ENCODE measurements at regions not wholly inside any gene's neighbourhood (a gene's known extent, or its start where the extent isn't known, plus 50 kb on each side); places are given as distances from the start of the nearest gene placed in this dataset.

- H3K27me3 ChIP-seq: no peaks in the 10 kb centered on the region
- in situ Hi-C loops (cut with MboI; ENCODE audit: low sequenced_read_pairs in 4 of 4): loop anchor here in 1 of 4 donors (25.0 kb wide), 1 partner anchor 96 kb away; no protein-coding TSS in a partner anchor
- DNase-seq: no peak
- no peaks in the 10 kb centered on the region for H3K36me3 ChIP-seq
- no peaks in the 10 kb centered on the region for H3K4me1 ChIP-seq
- no peak overlapping the region for H3K4me3 ChIP-seq
- H3K9me3 ChIP-seq: no peaks in the 10 kb centered on the region
- no peak for ATAC-seq
- no peak overlapping the region for H3K27ac ChIP-seq
- intact Hi-C loops (cut with DNase I; ENCODE audit: low total_unique reads): no loop called here
- no peak for TF ChIP-seq POLR2A (IDR thresholded peaks at IDR 0.05)
- no peak for TF ChIP-seq CTCF (IDR thresholded peaks at IDR 0.05 in 4 of 5, conservative IDR thresholded peaks at IDR 0.05 in 1 of 5)
Measured at GRCh38 chr3:166533740-166534139, 696.5 kb upstream of the BCHE start.

- DNase-seq (no peak), ATAC-seq (no peak)
- in situ Hi-C loops (cut with MboI; ENCODE audit: low sequenced_read_pairs in 4 of 4): loop anchor here in 1 of 4 donors (25.0 kb wide), 1 partner anchor 94 kb away; no protein-coding TSS in a partner anchor
- Histone ChIP-seq H3K27ac (no peak overlapping the region), H3K9me3 (no peaks in the 10 kb centered on the region), H3K36me3 (no peaks in the 10 kb centered on the region), H3K27me3 (no peaks in the 10 kb centered on the region), H3K4me3 (no peak overlapping the region), H3K4me1 (no peaks in the 10 kb centered on the region)
- intact Hi-C loops (cut with DNase I; ENCODE audit: low total_unique reads): no loop called here
- TF ChIP-seq CTCF (IDR thresholded peaks at IDR 0.05 in 4 of 5, conservative IDR thresholded peaks at IDR 0.05 in 1 of 5) (no peak), POLR2A (IDR thresholded peaks at IDR 0.05) (no peak)
Measured at GRCh38 chr3:166531730-166532129, 694.5 kb upstream of the BCHE start.

GRCh38 chr3:166527325-166527724, 690.1 kb upstream of the BCHE start:
- no peak for ATAC-seq
- in situ Hi-C loops (cut with MboI; ENCODE audit: low sequenced_read_pairs in 4 of 4): loop anchor here in 1 of 4 donors (25.0 kb wide), 1 partner anchor 90 kb away; no protein-coding TSS in a partner anchor
- H3K36me3 ChIP-seq: no peaks in the 10 kb centered on the region

GRCh38 chr3:166526881-166527280, 689.7 kb upstream of the BCHE start:
- Histone ChIP-seq H3K4me3 (no peak overlapping the region), H3K4me1 (no peaks in the 10 kb centered on the region), H3K36me3 (no peaks in the 10 kb centered on the region), H3K27ac (no peak overlapping the region), H3K27me3 (no peaks in the 10 kb centered on the region), H3K9me3 (no peaks in the 10 kb centered on the region)
- no peak for ATAC-seq
- intact Hi-C loops (cut with DNase I; ENCODE audit: low total_unique reads) (no loop called here), in situ Hi-C loops (cut with MboI; ENCODE audit: low sequenced_read_pairs in 4 of 4) (loop anchor here in 1 of 4 donors (25.0 kb wide), 1 partner anchor 90 kb away; no protein-coding TSS in a partner anchor)
- DNase-seq: no peak
- TF ChIP-seq CTCF (IDR thresholded peaks at IDR 0.05 in 4 of 5, conservative IDR thresholded peaks at IDR 0.05 in 1 of 5): no peak
- no peak for TF ChIP-seq POLR2A (IDR thresholded peaks at IDR 0.05)

More at GRCh38 chr3:166527325-166527724, 690.1 kb upstream of the BCHE start:
- H3K27ac ChIP-seq: no peak overlapping the region
- no peak for DNase-seq
- intact Hi-C loops (cut with DNase I; ENCODE audit: low total_unique reads): no loop called here
- H3K27me3 ChIP-seq: no peaks in the 10 kb centered on the region
- no peak overlapping the region for H3K4me3 ChIP-seq
- TF ChIP-seq POLR2A (IDR thresholded peaks at IDR 0.05): no peak
- no peak for TF ChIP-seq CTCF (IDR thresholded peaks at IDR 0.05 in 4 of 5, conservative IDR thresholded peaks at IDR 0.05 in 1 of 5)
- H3K4me1 ChIP-seq: no peaks in the 10 kb centered on the region
- no peaks in the 10 kb centered on the region for H3K9me3 ChIP-seq

GRCh38 chr3:166522017-166522416, 684.8 kb upstream of the BCHE start:
- intact Hi-C loops (cut with DNase I; ENCODE audit: low total_unique reads) (no loop called here), in situ Hi-C loops (cut with MboI; ENCODE audit: low sequenced_read_pairs in 4 of 4) (no loop called here)
- H3K9me3 ChIP-seq: no peaks in the 10 kb centered on the region
- no peak overlapping the region for H3K4me3 ChIP-seq
- H3K27ac ChIP-seq: no peak overlapping the region
- no peaks in the 10 kb centered on the region for H3K27me3 ChIP-seq
- H3K4me1 ChIP-seq: no peaks in the 10 kb centered on the region
- H3K36me3 ChIP-seq: no peaks in the 10 kb centered on the region
- no peak for TF ChIP-seq POLR2A (IDR thresholded peaks at IDR 0.05)
- no peak for TF ChIP-seq CTCF (IDR thresholded peaks at IDR 0.05 in 4 of 5, conservative IDR thresholded peaks at IDR 0.05 in 1 of 5)
- DNase-seq: no peak
- no peak for ATAC-seq

Measured in gastrocnemius medialis (tissue), 4 donors.